A673 (cell line): ENCODE measurements at regions not wholly inside any gene's neighbourhood (a gene's known extent, or its start where the extent isn't known, plus 50 kb on each side); places are given as distances from the start of the nearest gene placed in this dataset.

Experiments
- CTCF ChIP-seq: fragments of 300-800, 200-600 bp; sonication (generic); conservative IDR thresholded peaks from 2 replicates; pipeline ENCODE4 v1.5.1; 2017; ENCODE audit warnings: low read depth, mild to moderate bottlenecking, antibody characterized with exemption, low read length, moderate library complexity, mixed read lengths
- EZH2 ChIP-seq: fragments of 200-600 bp; sonication (generic); IDR thresholded peaks from 2 replicates; pipeline ENCODE4 v1.6.1; 2017; ENCODE audit warnings: borderline replicate concordance, low read depth, mild to moderate bottlenecking, mixed read lengths, antibody characterized with exemption, low read length; ENCODE audit not compliant: poor library complexity, severe bottlenecking

GRCh38 chr9:94017939-94018531, 62.9 kb upstream of the BARX1 start:
- TF ChIP-seq CTCF (no peak), EZH2 (no peak)
